ENCODE measurements at regions not wholly inside any gene's neighbourhood (a gene's known extent, or its start where the extent isn't known, plus 50 kb on each side); places are given as distances from the start of the nearest gene placed in this dataset.

- Histone ChIP-seq H3K4me1 (no peaks in the 10 kb centered on the region), H3K27ac (no peak overlapping the region), H3K27me3 (no peaks in the 10 kb centered on the region), H3K36me3 (no peaks in the 10 kb centered on the region), H3K9me3 (no peaks in the 10 kb centered on the region), H3K4me3 (no peak overlapping the region)
- no peak for DNase-seq
- TF ChIP-seq CTCF (IDR thresholded peaks at IDR 0.05) (no peak), POLR2A (IDR thresholded peaks at IDR 0.05) (no peak)
Measured at GRCh38 chr18:61047794-61048193, 285.4 kb upstream of the CDH20 start.

GRCh38 chr18:61057443-61057842 lies 275.8 kb upstream of the CDH20 start:
- Histone ChIP-seq H3K9me3 (no peaks in the 10 kb centered on the region), H3K36me3 (no peaks in the 10 kb centered on the region), H3K4me1 (no peaks in the 10 kb centered on the region), H3K27me3 (no peaks in the 10 kb centered on the region), H3K27ac (no peak overlapping the region), H3K4me3 (no peak overlapping the region)
- TF ChIP-seq CTCF (IDR thresholded peaks at IDR 0.05) (no peak), POLR2A (IDR thresholded peaks at IDR 0.05) (no peak)
- no peak for DNase-seq

GRCh38 chr18:61062258-61062657 lies 271.0 kb upstream of the CDH20 start:
- Histone ChIP-seq H3K27ac (no peak overlapping the region), H3K36me3 (no peaks in the 10 kb centered on the region), H3K4me3 (no peak overlapping the region), H3K9me3 (no peaks in the 10 kb centered on the region), H3K27me3 (no peaks in the 10 kb centered on the region), H3K4me1 (no peaks in the 10 kb centered on the region)
- no peak for DNase-seq
- TF ChIP-seq POLR2A (IDR thresholded peaks at IDR 0.05) = no peak
- no peak for TF ChIP-seq CTCF (IDR thresholded peaks at IDR 0.05)

GRCh38 chr18:61064911-61065310 lies 268.3 kb upstream of the CDH20 start:
- H3K27ac ChIP-seq = no peak overlapping the region
- no peaks in the 10 kb centered on the region for H3K36me3 ChIP-seq
- no peak overlapping the region for H3K4me3 ChIP-seq
- TF ChIP-seq CTCF (IDR thresholded peaks at IDR 0.05) (no peak), POLR2A (IDR thresholded peaks at IDR 0.05) (no peak)
- DNase-seq = no peak
- no peaks in the 10 kb centered on the region for H3K4me1 ChIP-seq
- H3K27me3 ChIP-seq = no peaks in the 10 kb centered on the region
- no peaks in the 10 kb centered on the region for H3K9me3 ChIP-seq

- H3K9me3 ChIP-seq = no peaks in the 10 kb centered on the region
- no peak for DNase-seq
- no peak overlapping the region for H3K27ac ChIP-seq
- TF ChIP-seq POLR2A (IDR thresholded peaks at IDR 0.05) (no peak), CTCF (IDR thresholded peaks at IDR 0.05) (no peak)
- H3K36me3 ChIP-seq = no peaks in the 10 kb centered on the region
- no peak overlapping the region for H3K4me3 ChIP-seq
- H3K4me1 ChIP-seq = no peaks in the 10 kb centered on the region
- no peaks in the 10 kb centered on the region for H3K27me3 ChIP-seq
Measured at GRCh38 chr18:61076986-61077385, 256.2 kb upstream of the CDH20 start.

- Histone ChIP-seq H3K27me3 (no peaks in the 10 kb centered on the region), H3K27ac (no peak overlapping the region), H3K9me3 (no peaks in the 10 kb centered on the region), H3K36me3 (no peaks in the 10 kb centered on the region), H3K4me1 (no peaks in the 10 kb centered on the region), H3K4me3 (no peak overlapping the region)
- no peak for TF ChIP-seq CTCF (IDR thresholded peaks at IDR 0.05)
- TF ChIP-seq POLR2A (IDR thresholded peaks at IDR 0.05) = no peak
- DNase-seq = no peak
Measured at GRCh38 chr18:61079714-61080113, 253.5 kb upstream of the CDH20 start.

Measured in Peyer's patch (tissue), 4 donors.